ENCODE measurements at regions not wholly inside any gene's neighbourhood (a gene's known extent, or its start where the extent isn't known, plus 50 kb on each side); places are given as distances from the start of the nearest gene placed in this dataset.
A peak's percentile ranks its signal among the peaks of the same experiment; 100 is the strongest.

DNA sequence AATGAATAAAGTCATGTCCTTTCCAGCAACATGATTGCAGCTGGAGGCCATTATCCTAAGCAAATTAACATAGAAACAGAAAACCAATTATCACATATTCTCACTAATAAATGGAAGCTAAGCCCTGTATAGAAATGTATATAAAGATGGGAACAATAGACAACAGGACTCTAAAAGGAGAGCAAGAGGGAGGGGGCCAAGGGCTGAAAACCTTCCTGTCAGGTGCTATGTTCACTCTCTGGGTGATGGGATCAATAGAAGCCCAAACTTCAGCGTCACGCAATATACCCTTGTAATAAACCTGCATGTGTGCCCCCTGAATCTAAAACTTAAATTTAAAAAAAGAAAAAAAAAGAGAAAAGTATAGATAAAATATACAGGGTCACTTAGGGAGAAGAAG lies 163.7 kb upstream of the ACO1 start:
- intact Hi-C loops (cut with DNase I) = no loop called here
- Histone ChIP-seq H3K9me3 (no peaks in the 10 kb centered on the region), H3K27me3 (no peaks in the 10 kb centered on the region), H3K36me3 (no peaks in the 10 kb centered on the region), H3K4me3 (no peak overlapping the region), H3K27ac (replicated peaks in 1 of 4) (no peak overlapping the region), H3K4me1 (no peaks in the 10 kb centered on the region)
- DNase-seq (ENCODE audit: extremely low spot score) = no peak
- WGBS = 98% methylated on average over 2 of the region's 2 CpGs
- TF ChIP-seq POLR2AphosphoS5 (IDR thresholded peaks at IDR 0.05) (no peak), POLR2A (IDR thresholded peaks at IDR 0.05; ENCODE audit: low read depth) (no peak), EP300 (IDR thresholded peaks at IDR 0.05) (no peak)
- TF ChIP-seq, protein P1, sequence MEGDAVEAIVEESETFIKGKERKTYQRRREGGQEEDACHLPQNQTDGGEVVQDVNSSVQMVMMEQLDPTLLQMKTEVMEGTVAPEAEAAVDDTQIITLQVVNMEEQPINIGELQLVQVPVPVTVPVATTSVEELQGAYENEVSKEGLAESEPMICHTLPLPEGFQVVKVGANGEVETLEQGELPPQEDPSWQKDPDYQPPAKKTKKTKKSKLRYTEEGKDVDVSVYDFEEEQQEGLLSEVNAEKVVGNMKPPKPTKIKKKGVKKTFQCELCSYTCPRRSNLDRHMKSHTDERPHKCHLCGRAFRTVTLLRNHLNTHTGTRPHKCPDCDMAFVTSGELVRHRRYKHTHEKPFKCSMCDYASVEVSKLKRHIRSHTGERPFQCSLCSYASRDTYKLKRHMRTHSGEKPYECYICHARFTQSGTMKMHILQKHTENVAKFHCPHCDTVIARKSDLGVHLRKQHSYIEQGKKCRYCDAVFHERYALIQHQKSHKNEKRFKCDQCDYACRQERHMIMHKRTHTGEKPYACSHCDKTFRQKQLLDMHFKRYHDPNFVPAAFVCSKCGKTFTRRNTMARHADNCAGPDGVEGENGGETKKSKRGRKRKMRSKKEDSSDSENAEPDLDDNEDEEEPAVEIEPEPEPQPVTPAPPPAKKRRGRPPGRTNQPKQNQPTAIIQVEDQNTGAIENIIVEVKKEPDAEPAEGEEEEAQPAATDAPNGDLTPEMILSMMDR (IDR thresholded peaks at IDR 0.05) = no peak

DNA sequence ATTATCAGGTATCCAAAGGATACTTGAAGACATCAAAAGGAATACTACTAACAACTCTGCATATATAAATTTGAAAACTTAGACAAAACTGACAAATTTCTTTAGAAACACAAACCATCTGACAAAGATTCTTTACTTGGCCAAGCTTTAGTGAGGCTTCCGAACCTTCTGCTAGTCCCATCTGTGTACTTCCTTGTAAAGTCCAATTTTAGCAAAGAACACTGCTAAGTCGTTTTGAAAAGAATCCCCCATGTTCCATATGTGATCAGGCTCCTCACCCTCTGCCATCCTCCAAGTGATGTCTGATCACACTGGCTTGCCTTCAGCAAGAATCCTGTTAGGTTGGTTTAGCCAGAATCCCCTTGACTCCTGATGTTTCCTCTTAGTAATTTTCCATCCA lies 150.0 kb upstream of the ACO1 start:
- intact Hi-C loops (cut with DNase I) = no loop called here
- Histone ChIP-seq H3K27me3 (no peaks in the 10 kb centered on the region), H3K36me3 (no peaks in the 10 kb centered on the region), H3K9me3 (peaks cover 0 to 10% (median 0%) of the 10 kb centered on the region in 4 donors), H3K4me3 (no peak overlapping the region), H3K4me1 (no peaks in the 10 kb centered on the region), H3K27ac (replicated peaks in 1 of 4) (no peak overlapping the region)
- no peak for TF ChIP-seq POLR2AphosphoS5 (IDR thresholded peaks at IDR 0.05)
- TF ChIP-seq POLR2A (IDR thresholded peaks at IDR 0.05; ENCODE audit: low read depth) = no peak
- TF ChIP-seq, protein P1 (IDR thresholded peaks at IDR 0.05) = no peak
- no peak for TF ChIP-seq EP300 (IDR thresholded peaks at IDR 0.05)
- DNase-seq (ENCODE audit: extremely low spot score) = no peak
- WGBS = 75% methylated on average over 2 of the region's 2 CpGs

DNA sequence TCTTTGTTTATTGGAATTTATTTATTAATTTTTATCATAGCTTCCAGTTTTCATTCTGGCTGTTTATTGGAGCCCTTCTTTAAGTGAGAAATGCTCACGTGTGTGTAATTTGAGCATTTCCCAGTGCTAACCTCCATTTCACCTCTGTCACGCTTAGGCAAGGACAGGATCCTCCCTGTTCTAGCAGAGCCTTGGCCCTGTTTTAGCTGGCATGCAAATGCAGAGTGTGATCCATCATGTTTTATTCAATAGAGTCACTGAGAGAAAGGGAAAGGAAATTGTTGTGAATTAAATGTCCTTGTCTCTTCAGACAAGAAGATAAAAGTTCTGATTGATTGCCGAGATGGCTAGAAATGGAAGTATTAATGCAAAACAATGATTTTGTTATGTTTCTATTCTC lies 137.3 kb upstream of the ACO1 start:
- intact Hi-C loops (cut with DNase I) = no loop called here

DNA sequence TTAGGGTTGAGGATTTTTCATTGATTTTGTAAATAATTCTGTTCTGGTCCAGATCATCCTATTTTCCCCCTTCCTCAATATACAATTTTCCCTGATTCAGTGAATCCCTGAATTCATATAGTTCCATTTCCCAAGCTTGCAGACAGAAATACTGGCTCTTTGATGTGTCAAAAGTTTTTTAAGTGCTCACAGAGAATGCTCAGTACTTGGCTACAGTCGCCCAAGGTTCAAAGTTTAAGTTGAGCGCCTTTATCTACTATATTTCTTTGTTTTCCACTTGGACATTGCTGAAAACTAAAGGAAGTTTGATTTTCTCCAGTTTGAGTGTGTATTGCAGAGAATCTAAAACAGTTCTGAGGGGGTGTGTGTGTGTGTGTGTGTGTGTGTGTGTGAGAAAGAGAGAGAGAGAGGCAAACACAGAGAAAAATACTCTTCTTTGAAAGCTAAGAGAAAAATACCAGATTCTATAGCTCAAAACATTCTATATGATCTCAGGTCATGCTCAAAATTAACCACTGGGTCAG lies 136.2 kb upstream of the ACO1 start:
- TF ChIP-seq, protein P1 (IDR thresholded peaks at IDR 0.05) = no peak
- TF ChIP-seq POLR2A (IDR thresholded peaks at IDR 0.05; ENCODE audit: low read depth) (no peak), POLR2AphosphoS5 (IDR thresholded peaks at IDR 0.05) (no peak), EP300 (IDR thresholded peaks at IDR 0.05) (no peak)
- intact Hi-C loops (cut with DNase I) = no loop called here
- Histone ChIP-seq H3K4me1 (peaks cover 0 to 8% (median 5%) of the 10 kb centered on the region in 4 donors), H3K27me3 (no peaks in the 10 kb centered on the region), H3K9me3 (no peaks in the 10 kb centered on the region), H3K4me3 (no peak overlapping the region), H3K27ac (replicated peaks in 1 of 4) (no peak overlapping the region), H3K36me3 (no peaks in the 10 kb centered on the region)
- 83% methylated on average over 2 of the region's 2 CpGs for WGBS
- no peak for DNase-seq (ENCODE audit: extremely low spot score)

More for the DNA sequence above, 137.3 kb upstream of the ACO1 start:
- Histone ChIP-seq H3K4me3 (no peak overlapping the region), H3K9me3 (no peaks in the 10 kb centered on the region), H3K4me1 (peaks cover 0 to 8% (median 5%) of the 10 kb centered on the region in 4 donors), H3K27me3 (no peaks in the 10 kb centered on the region), H3K27ac (replicated peaks in 1 of 4) (no peak overlapping the region), H3K36me3 (no peaks in the 10 kb centered on the region)
- no peak for DNase-seq (ENCODE audit: extremely low spot score)
- WGBS = 73% methylated on average over 3 of the region's 3 CpGs
- TF ChIP-seq EP300 (IDR thresholded peaks at IDR 0.05) = no peak
- no peak for TF ChIP-seq POLR2A (IDR thresholded peaks at IDR 0.05; ENCODE audit: low read depth)
- no peak for TF ChIP-seq POLR2AphosphoS5 (IDR thresholded peaks at IDR 0.05)
- TF ChIP-seq, protein P1 (IDR thresholded peaks at IDR 0.05) = no peak

DNA sequence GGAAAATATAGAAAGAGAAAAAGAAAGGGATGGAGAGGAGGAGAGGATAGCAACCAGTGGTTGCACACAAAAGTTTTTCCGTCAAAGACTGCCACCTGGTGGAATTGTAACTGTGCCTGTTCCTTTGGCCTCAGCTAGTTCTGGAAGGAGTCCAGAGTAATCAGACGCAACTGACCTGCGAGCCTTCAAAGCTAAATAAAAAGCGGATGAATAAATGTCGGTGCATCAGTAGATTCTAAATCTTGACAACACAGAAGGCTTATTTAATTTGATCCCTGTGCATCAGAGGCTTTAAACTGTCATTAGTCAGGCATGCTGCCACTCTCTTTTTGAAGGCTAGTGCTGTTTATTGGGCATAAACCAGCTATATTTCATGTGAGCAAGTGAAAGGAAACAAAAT lies 132.9 kb upstream of the ACO1 start:
- Histone ChIP-seq H3K4me1 (peaks cover 0 to 8% (median 5%) of the 10 kb centered on the region in 4 donors), H3K27ac (replicated peaks in 1 of 4) (no peak overlapping the region), H3K36me3 (no peaks in the 10 kb centered on the region), H3K4me3 (no peak overlapping the region), H3K27me3 (no peaks in the 10 kb centered on the region), H3K9me3 (no peaks in the 10 kb centered on the region)
- no peak for DNase-seq (ENCODE audit: extremely low spot score)
- intact Hi-C loops (cut with DNase I) = loop anchor here (10.0 kb wide), 1 partner anchor 1127 kb away; no protein-coding TSS in a partner anchor
- TF ChIP-seq, protein P1 (IDR thresholded peaks at IDR 0.05) = peak; percentile 47 to 69 (median 67)
- no peak for TF ChIP-seq POLR2AphosphoS5 (IDR thresholded peaks at IDR 0.05)
- WGBS = 5% methylated on average over 5 of the region's 5 CpGs

Measured in esophagus muscularis mucosa (tissue), 4 donors.